Endothelial cell (in vitro differentiated cells): ENCODE measurements at regions not wholly inside any gene's neighbourhood (a gene's known extent, or its start where the extent isn't known, plus 50 kb on each side); places are given as distances from the start of the nearest gene placed in this dataset.

ENCODE experiments used
- DNase-seq: peaks from one replicate; pipeline ENCODE4 v3.0.0; 2021; ENCODE audit warnings: low spot score
- H3K27ac Mint-ChIP-seq: one replicate; pipeline ENCODE4 v1.8.0; 2021; ENCODE audit warnings: mixed read lengths, inconsistent platforms; ENCODE audit not compliant: unreplicated experiment
- H3K27me3 Mint-ChIP-seq: one replicate; pipeline ENCODE4 v1.8.0; 2021; ENCODE audit warnings: mild to moderate bottlenecking, moderate library complexity, mixed read lengths, inconsistent platforms; ENCODE audit not compliant: unreplicated experiment
- H3K36me3 Mint-ChIP-seq: one replicate; pipeline ENCODE4 v1.8.0; 2021; ENCODE audit warnings: mild to moderate bottlenecking, low read depth, mixed read lengths, inconsistent platforms; ENCODE audit not compliant: unreplicated experiment
- H3K4me1 Mint-ChIP-seq: one replicate; pipeline ENCODE4 v1.8.0; 2021; ENCODE audit warnings: mild to moderate bottlenecking, mixed read lengths, inconsistent platforms; ENCODE audit not compliant: unreplicated experiment
- H3K4me3 Mint-ChIP-seq: one replicate; pipeline ENCODE4 v1.8.0; 2021; ENCODE audit warnings: mild to moderate bottlenecking, mixed read lengths, inconsistent platforms; ENCODE audit not compliant: unreplicated experiment
- H3K9me3 Mint-ChIP-seq: one replicate; pipeline ENCODE4 v1.8.0; 2021; ENCODE audit warnings: mixed read lengths, inconsistent platforms; ENCODE audit not compliant: unreplicated experiment
- TF ChIP-seq, protein P1 (sequence below): fragments of 200-600 bp; sonication (generic); IDR thresholded peaks from one replicate; pipeline ENCODE4 v1.5.0; 2021; ENCODE audit warnings: antibody characterized with exemption; ENCODE audit not compliant: unreplicated experiment

DNA sequence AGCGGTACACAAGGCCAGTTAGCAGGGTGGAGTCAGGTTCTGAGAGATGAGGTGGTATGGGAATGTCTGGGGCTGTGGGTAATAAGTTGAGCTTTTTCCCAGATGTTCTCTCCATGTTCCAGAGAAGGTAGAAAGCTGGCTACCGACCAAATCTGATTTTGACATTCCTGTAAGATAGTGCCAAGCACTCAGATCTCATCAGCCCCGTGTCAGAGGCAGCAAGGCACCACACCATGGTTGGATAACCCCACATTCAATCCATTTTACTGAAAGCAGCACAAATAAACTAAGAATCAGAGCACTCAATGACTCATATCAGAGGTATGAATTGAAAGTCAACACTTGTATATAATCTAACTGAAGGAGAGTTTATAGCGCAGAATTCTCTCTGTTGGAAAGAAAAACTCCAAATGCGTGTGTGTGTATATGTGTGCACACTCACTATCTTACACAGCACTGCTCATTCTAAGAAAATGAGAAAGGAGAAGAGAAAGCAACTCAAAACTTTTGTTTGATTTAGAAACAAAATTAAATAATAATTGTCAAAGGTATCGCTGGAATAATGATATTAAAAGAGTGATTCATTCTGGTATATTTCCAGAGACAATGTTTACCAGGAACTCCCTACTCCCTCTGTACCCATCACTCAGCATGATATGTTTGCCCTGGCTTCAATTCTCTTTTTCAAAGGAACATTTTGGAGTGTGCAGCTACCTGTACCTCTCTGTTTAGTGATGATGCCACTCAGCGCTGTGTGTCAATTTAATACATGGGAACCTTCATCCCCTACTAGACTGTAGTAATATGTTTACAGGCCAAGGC lies 375.1 kb upstream of the ID2 start:
- Mint-ChIP-seq H3K27ac (no peak overlapping the region), H3K36me3 (no peaks in the 10 kb centered on the region), H3K9me3 (no peaks in the 10 kb centered on the region), H3K27me3 (peaks cover 5% of the 10 kb centered on the region), H3K4me1 (peaks cover 19% of the 10 kb centered on the region), H3K4me3 (no peak overlapping the region)
- TF ChIP-seq, protein P1, sequence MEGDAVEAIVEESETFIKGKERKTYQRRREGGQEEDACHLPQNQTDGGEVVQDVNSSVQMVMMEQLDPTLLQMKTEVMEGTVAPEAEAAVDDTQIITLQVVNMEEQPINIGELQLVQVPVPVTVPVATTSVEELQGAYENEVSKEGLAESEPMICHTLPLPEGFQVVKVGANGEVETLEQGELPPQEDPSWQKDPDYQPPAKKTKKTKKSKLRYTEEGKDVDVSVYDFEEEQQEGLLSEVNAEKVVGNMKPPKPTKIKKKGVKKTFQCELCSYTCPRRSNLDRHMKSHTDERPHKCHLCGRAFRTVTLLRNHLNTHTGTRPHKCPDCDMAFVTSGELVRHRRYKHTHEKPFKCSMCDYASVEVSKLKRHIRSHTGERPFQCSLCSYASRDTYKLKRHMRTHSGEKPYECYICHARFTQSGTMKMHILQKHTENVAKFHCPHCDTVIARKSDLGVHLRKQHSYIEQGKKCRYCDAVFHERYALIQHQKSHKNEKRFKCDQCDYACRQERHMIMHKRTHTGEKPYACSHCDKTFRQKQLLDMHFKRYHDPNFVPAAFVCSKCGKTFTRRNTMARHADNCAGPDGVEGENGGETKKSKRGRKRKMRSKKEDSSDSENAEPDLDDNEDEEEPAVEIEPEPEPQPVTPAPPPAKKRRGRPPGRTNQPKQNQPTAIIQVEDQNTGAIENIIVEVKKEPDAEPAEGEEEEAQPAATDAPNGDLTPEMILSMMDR, result no peak
- DNase-seq, result no peak

DNA sequence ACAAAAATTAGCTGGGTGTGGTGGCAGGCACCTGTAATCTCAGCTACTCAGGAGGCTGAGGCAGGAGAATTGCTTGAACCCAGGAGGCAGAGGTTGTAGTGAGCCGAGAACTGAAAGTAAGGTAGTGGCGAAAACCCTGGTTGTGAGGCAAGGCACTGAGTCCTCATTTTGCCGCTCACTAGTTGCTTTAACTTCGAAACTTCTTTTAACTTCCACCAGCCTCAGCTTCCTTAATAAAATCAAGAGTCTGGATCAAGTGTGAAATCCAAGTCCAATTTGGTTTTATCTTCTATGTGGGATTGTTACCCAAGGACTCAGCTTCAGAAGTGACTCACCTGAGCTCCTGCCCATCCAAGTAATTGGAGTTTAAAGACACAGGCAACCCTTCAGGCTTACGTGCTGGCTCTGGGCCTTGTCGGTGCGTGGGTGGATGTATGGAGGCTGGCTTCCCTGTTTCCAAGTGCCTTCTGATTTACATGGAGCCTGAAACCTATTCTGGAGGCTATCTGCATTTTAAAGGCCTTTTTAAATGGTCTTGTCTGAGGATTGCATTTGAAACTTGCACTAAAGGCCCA lies 374.2 kb upstream of the ID2 start:
- no peaks in the 10 kb centered on the region for H3K9me3 Mint-ChIP-seq
- no peak overlapping the region for H3K27ac Mint-ChIP-seq
- H3K36me3 Mint-ChIP-seq, result no peaks in the 10 kb centered on the region
- H3K27me3 Mint-ChIP-seq, result peaks cover 5% of the 10 kb centered on the region
- no peak overlapping the region for H3K4me3 Mint-ChIP-seq
- TF ChIP-seq, protein P1, result no peak
- H3K4me1 Mint-ChIP-seq, result peaks cover 19% of the 10 kb centered on the region
- no peak for DNase-seq

DNA sequence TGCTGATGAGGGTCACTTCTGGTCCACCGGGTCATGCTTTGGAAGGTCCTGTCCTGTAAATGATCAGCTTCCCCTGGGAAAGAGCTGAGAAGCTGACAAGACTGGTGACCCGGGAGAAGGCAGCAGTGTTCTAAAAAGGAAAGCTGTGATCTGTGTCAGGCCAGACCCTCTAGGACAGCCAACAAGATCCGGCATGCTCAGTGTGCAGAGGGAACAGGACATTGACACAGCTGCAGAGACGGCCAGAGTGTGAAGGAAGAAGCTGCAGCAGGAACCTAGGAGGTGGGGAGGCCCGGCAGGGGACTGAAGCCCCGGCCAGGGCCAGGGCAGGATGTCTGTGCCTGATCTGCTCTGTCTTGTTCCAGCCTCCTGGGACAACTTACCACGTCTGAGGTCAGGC lies 372.7 kb upstream of the ID2 start:
- Mint-ChIP-seq H3K4me1 (peaks cover 15% of the 10 kb centered on the region), H3K27me3 (peaks cover 5% of the 10 kb centered on the region), H3K9me3 (no peaks in the 10 kb centered on the region), H3K4me3 (no peak overlapping the region), H3K36me3 (no peaks in the 10 kb centered on the region), H3K27ac (no peak overlapping the region)
- DNase-seq, result no peak
- TF ChIP-seq, protein P1, result no peak

DNA sequence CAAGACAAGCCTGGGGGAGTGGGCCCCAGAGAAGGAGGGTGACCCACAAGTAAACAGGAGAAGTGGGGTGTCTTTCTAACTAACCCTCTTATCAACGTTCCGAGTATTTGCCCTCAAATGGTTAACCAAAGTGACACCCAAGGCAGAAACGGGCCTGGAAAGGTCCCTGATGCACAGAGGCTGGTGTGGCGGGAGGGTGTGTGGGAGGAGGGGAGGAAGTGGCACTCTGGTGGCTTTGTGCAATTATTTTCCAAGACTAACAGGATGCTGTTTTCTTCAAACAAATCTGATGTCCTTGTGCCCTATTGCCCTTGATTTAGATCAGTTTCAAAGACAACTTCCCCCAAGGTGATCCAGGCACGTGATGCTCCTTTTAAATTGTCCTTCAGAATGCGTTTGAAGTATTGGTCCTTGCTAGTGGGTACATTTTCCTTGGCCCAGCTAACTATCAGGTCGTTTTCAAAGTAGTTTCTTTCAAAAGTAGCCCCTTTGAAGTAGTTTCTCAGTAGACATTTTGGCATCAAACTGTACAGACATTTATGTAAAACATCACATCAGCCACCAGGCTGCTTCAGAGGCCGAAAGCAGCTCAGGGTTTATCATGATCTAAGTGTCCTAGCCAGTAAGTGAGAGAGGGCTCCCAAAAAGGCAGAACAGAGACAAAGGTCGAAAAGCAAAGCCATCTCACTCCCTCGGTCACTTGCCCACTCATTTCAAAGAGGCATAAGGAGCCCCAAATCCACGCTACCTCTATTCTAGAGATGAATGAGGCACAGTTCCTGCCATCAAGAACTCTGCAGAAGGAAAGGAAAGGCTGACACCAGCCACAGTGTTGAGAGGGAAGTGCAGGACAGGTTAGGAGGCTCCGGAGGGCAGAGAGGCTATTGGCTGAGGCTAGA lies 371.1 kb upstream of the ID2 start:
- peaks cover 4% of the 10 kb centered on the region for H3K27me3 Mint-ChIP-seq
- no peak overlapping the region for H3K4me3 Mint-ChIP-seq
- peaks cover 11% of the 10 kb centered on the region for H3K4me1 Mint-ChIP-seq
- TF ChIP-seq, protein P1, result no peak
- no peak overlapping the region for H3K27ac Mint-ChIP-seq
- H3K36me3 Mint-ChIP-seq, result no peaks in the 10 kb centered on the region
- DNase-seq, result no peak
- H3K9me3 Mint-ChIP-seq, result no peaks in the 10 kb centered on the region
